ENCODE measurements at regions not wholly inside any gene's neighbourhood (a gene's known extent, or its start where the extent isn't known, plus 50 kb on each side); places are given as distances from the start of the nearest gene placed in this dataset.
A peak's percentile ranks its signal among the peaks of the same experiment; 100 is the strongest.
"Not testable (repeated sequence)": the region's sequence is repeated elsewhere in the genome, so short reads cannot be mapped to it uniquely, and the experiment has no call there.

- not testable (repeated sequence) for DNase-seq
Measured at GRCh38 chr4:42288876-42289275, 108.4 kb upstream of the SHISA3 start.

- not testable (repeated sequence) for DNase-seq
Measured at GRCh38 chr4:42292192-42292591, 105.1 kb upstream of the SHISA3 start.

GRCh38 chr4:42293967-42294813 lies 103.1 kb upstream of the SHISA3 start:
- DNase-seq = no peak

- DNase-seq = no peak
Measured at GRCh38 chr4:42296196-42296595, 101.1 kb upstream of the SHISA3 start.

GRCh38 chr4:42302348-42302747 lies 94.9 kb upstream of the SHISA3 start:
- DNase-seq = peak in 1 of 2 experiments; percentile 3

GRCh38 chr4:42306221-42307109 lies 90.8 kb upstream of the SHISA3 start:
- no peak for DNase-seq

GRCh38 chr4:42308247-42308646 lies 89.0 kb upstream of the SHISA3 start:
- no peak for DNase-seq

GRCh38 chr4:42309361-42310260 lies 87.7 kb upstream of the SHISA3 start:
- DNase-seq = no peak

- DNase-seq = no peak
Measured at GRCh38 chr4:42310358-42310757, 86.9 kb upstream of the SHISA3 start.

- DNase-seq = no peak
Measured at GRCh38 chr4:42310806-42311205, 86.5 kb upstream of the SHISA3 start.

GRCh38 chr4:42311591-42311990 lies 85.7 kb upstream of the SHISA3 start:
- DNase-seq = no peak

- DNase-seq = not testable (repeated sequence)
Measured at GRCh38 chr4:42313420-42313819, 83.9 kb upstream of the SHISA3 start.

GRCh38 chr4:42313872-42314271 lies 83.4 kb upstream of the SHISA3 start:
- no peak for DNase-seq

GRCh38 chr4:42315231-42315630 lies 82.1 kb upstream of the SHISA3 start:
- DNase-seq = no peak

GRCh38 chr4:42320822-42321388 lies 76.4 kb upstream of the SHISA3 start:
- no peak for DNase-seq

- DNase-seq = no peak
Measured at GRCh38 chr4:42326040-42326439, 71.2 kb upstream of the SHISA3 start.

- DNase-seq = no peak
Measured at GRCh38 chr4:42326524-42326923, 70.8 kb upstream of the SHISA3 start.

GRCh38 chr4:42327323-42327722 lies 70.0 kb upstream of the SHISA3 start:
- no peak for DNase-seq

GRCh38 chr4:42328978-42329377 lies 68.3 kb upstream of the SHISA3 start:
- no peak for DNase-seq

GRCh38 chr4:42329421-42329820 lies 67.9 kb upstream of the SHISA3 start:
- DNase-seq = no peak

- no peak for DNase-seq
Measured at GRCh38 chr4:42330002-42330592, 67.2 kb upstream of the SHISA3 start.

GRCh38 chr4:42331040-42331439 lies 66.2 kb upstream of the SHISA3 start:
- no peak for DNase-seq

All from NCI-H526 (cell line).